Karpas-422 (cell line): ENCODE measurements at regions not wholly inside any gene's neighbourhood (a gene's known extent, or its start where the extent isn't known, plus 50 kb on each side); places are given as distances from the start of the nearest gene placed in this dataset.

Experiments
- DNase-seq: peaks from one replicate; pipeline ENCODE4 v3.0.0-alpha.2; 2015
- H2AFZ ChIP-seq: fragments of 200-600 bp; sonication (generic); 2 replicates; pipeline ENCODE4 v1.6.1; 2014; ENCODE audit warnings: antibody characterized with exemption, low read length, mixed read lengths
- H3K27ac ChIP-seq: fragments of 200-600 bp; sonication (generic); 2 replicates; pipeline ENCODE4 v1.5.1; 2014; ENCODE audit warnings: mild to moderate bottlenecking, low read length, moderate library complexity
- H3K27me3 ChIP-seq: fragments of 200-600 bp; sonication (generic); 2 replicates; pipeline ENCODE4 v1.6.1; 2014; ENCODE audit warnings: low read length, mixed read lengths
- H3K36me3 ChIP-seq: fragments of 200-600 bp; sonication (generic); 2 replicates; pipeline ENCODE4 v1.6.1; 2014; ENCODE audit warnings: low read length, mixed read lengths; ENCODE audit not compliant: insufficient read depth
- H3K4me1 ChIP-seq: fragments of 200-600 bp; sonication (generic); 2 replicates; pipeline ENCODE4 v1.6.1; 2014; ENCODE audit warnings: mild to moderate bottlenecking, low read length, mixed read lengths
- H3K4me2 ChIP-seq: fragments of 200-600 bp; sonication (generic); 2 replicates; pipeline ENCODE4 v1.6.1; 2014; ENCODE audit warnings: low read length, low read depth, mild to moderate bottlenecking; ENCODE audit not compliant: poor library complexity, severe bottlenecking
- H3K4me3 ChIP-seq: fragments of 200-600 bp; sonication (generic); 2 replicates; pipeline ENCODE4 v1.5.1; 2014; ENCODE audit warnings: mild to moderate bottlenecking, antibody characterized with exemption, low read length, mixed read lengths
- H3K79me2 ChIP-seq: fragments of 200-600 bp; sonication (generic); 2 replicates; pipeline ENCODE4 v1.6.1; 2014; ENCODE audit warnings: mild to moderate bottlenecking, low read length, mixed read lengths
- H3K9ac ChIP-seq: fragments of 200-600 bp; sonication (generic); 2 replicates; pipeline ENCODE4 v1.6.0; 2014; ENCODE audit warnings: low read length
- H3K9me2 ChIP-seq: fragments of 200-600 bp; sonication (generic), shearing (Covaris generic); replicated peaks from 2 replicates; pipeline ENCODE4 v1.6.0; 2014; ENCODE audit warnings: mild to moderate bottlenecking, low read length, moderate library complexity; ENCODE audit not compliant: insufficient read depth
- H3K9me3 ChIP-seq: fragments of 300-700, 200-600 bp; sonication (generic); 2 replicates; pipeline ENCODE4 v1.6.1; 2014; ENCODE audit warnings: low read length, mixed read lengths
- H4K20me1 ChIP-seq: fragments of 200-600 bp; sonication (generic); 2 replicates; pipeline ENCODE4 v1.6.1; 2014; ENCODE audit warnings: mild to moderate bottlenecking, antibody characterized with exemption, low read length, low read depth; ENCODE audit not compliant: insufficient read depth

DNA sequence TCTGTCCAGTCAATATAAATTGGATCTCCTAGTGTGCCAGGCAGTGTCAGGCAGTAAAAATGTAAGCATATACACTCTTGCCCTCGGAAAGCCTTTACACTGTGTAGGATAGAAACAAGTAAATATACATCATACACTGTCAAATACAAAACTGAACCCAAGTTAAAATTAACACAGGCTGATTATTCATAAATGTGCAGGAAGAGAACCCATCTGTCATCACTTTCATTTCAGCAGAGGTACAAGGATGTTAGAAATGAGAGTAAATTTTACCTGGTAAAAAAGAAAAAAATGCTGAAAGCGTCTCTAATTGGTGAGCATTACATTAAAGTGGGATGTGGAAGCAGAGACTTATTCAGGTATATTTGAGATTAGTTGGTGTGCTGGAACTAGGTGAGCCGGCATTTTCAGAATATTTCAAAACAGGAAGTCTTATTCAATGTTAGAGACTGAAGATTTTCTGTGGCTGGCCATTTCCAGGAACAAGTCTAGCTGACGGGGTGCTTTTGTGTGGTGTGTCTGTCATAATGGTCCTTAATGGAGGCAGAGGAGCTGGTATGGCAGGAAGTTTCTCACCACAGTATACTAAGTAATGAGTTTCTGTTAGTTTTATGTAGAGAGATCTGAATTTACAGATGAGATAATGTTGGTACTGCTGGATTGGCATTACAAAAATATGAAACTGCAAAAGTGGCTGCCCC is 192.6 kb downstream of the CASP12 start:
- H2AFZ ChIP-seq: peak overlapping the region; percentile 68
- H4K20me1 ChIP-seq: no peaks in the 10 kb centered on the region
- no peak overlapping the region for H3K27ac ChIP-seq
- peak overlapping the region; percentile 4 for H3K9ac ChIP-seq
- H3K4me1 ChIP-seq: peaks cover 7% of the 10 kb centered on the region
- peak overlapping the region; percentile 48 for H3K4me2 ChIP-seq
- no peaks in the 10 kb centered on the region for H3K36me3 ChIP-seq
- no peaks in the 10 kb centered on the region; the same call in 1 of the 2 replicates for H3K9me2 ChIP-seq
- no peaks in the 10 kb centered on the region for H3K9me3 ChIP-seq
- DNase-seq: peak; percentile 77
- no peaks in the 10 kb centered on the region for H3K79me2 ChIP-seq
- H3K4me3 ChIP-seq: peak overlapping the region; percentile 13
- no peaks in the 10 kb centered on the region for H3K27me3 ChIP-seq

DNA sequence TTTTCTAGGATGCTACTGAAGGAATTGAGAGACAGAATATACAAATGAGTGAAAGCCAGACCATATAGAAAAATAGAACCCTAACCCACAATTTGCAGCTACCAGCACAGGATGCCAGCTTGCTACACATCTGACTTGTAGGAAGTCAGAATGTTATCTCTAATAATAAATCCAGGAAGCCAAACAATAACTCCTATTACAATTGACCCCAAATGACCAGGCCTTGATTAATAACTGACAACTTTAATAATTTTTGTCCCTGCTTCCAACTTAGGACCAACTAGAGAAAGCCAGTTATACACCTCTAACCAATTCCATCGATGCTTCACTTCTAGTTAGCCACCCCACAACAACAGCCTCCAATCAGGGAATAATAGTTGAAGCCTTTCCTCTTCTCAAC is 193.4 kb downstream of the CASP12 start:
- H3K9me3 ChIP-seq: no peaks in the 10 kb centered on the region
- H3K4me3 ChIP-seq: no peak overlapping the region
- H3K79me2 ChIP-seq: no peaks in the 10 kb centered on the region
- H3K4me2 ChIP-seq: no peak overlapping the region
- no peak overlapping the region for H3K27ac ChIP-seq
- no peak for DNase-seq
- peak overlapping the region; percentile 68 for H2AFZ ChIP-seq
- H4K20me1 ChIP-seq: no peaks in the 10 kb centered on the region
- H3K9ac ChIP-seq: no peak overlapping the region
- H3K4me1 ChIP-seq: peaks cover 7% of the 10 kb centered on the region
- no peaks in the 10 kb centered on the region; the same call in 1 of the 2 replicates for H3K9me2 ChIP-seq
- no peaks in the 10 kb centered on the region for H3K36me3 ChIP-seq
- H3K27me3 ChIP-seq: no peaks in the 10 kb centered on the region; the same call in 1 of the 2 replicates

DNA sequence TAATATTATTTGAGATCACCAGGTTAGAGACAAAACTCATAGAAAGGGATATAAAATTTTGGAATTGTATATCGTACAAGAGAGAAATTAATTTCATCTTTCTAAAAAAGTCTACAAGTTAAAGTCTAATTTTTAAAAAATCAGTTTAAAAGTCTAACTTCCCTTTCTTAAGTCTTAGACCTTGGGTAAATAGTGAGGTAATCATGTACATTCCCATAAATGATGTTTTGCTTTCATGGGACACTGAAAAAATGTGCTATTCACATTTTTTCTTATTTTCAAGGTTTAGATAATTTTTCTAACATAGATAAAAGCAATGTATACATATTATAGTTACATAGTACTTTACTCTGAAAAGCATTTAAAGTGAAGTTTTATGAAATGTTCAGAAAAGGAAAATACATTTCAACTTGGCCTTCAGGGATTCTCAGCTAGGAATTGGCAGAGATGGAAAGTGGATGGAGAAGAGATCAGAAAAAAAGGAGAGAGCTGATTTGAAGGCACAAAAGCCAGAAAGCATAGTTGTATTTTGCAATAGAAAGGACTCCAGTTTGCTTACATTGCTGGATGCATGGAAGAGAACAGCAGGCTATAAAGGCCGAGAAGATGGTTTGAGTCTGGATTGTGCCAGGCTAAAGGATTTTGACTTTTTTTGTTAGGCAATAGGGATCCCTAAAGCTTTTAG is 194.0 kb downstream of the CASP12 start:
- Histone ChIP-seq H3K4me3 (no peak overlapping the region), H2AFZ (no peak overlapping the region), H3K79me2 (no peaks in the 10 kb centered on the region), H3K9me3 (no peaks in the 10 kb centered on the region), H3K36me3 (no peaks in the 10 kb centered on the region), H3K9me2 (no peaks in the 10 kb centered on the region; the same call in 1 of the 2 replicates), H4K20me1 (no peaks in the 10 kb centered on the region), H3K4me1 (peaks cover 7% of the 10 kb centered on the region), H3K4me2 (no peak overlapping the region), H3K9ac (no peak overlapping the region), H3K27me3 (no peaks in the 10 kb centered on the region; the same call in 1 of the 2 replicates), H3K27ac (no peak overlapping the region)
- no peak for DNase-seq

DNA sequence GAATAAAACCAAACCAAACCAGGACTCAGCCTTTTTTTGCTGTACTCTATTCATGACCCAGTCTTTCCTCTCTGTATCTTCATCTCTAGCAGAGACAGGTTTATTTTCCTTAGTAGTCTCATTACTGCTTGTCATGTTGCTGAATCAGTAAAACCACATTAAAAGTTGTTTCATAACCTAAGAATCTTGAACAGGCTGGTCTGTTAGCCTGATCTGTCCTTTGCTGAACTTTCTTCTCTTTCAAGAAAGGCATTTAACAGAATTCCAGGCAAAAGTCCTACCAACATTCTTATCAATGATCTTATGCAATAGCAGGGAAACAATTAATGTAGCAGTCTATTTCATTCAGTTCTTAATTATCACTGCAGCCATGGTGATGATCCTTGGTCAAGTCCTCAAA is 197.7 kb downstream of the CASP12 start:
- H2AFZ ChIP-seq: no peak overlapping the region
- peaks cover 4% of the 10 kb centered on the region for H3K4me1 ChIP-seq
- no peaks in the 10 kb centered on the region for H4K20me1 ChIP-seq
- no peaks in the 10 kb centered on the region for H3K36me3 ChIP-seq
- H3K4me2 ChIP-seq: no peak overlapping the region
- H3K27me3 ChIP-seq: no peaks in the 10 kb centered on the region; the same call in 1 of the 2 replicates
- no peak overlapping the region for H3K9ac ChIP-seq
- H3K4me3 ChIP-seq: no peak overlapping the region
- H3K27ac ChIP-seq: no peak overlapping the region
- no peaks in the 10 kb centered on the region for H3K79me2 ChIP-seq
- no peaks in the 10 kb centered on the region; the same call in 1 of the 2 replicates for H3K9me2 ChIP-seq
- no peaks in the 10 kb centered on the region for H3K9me3 ChIP-seq
- no peak for DNase-seq

DNA sequence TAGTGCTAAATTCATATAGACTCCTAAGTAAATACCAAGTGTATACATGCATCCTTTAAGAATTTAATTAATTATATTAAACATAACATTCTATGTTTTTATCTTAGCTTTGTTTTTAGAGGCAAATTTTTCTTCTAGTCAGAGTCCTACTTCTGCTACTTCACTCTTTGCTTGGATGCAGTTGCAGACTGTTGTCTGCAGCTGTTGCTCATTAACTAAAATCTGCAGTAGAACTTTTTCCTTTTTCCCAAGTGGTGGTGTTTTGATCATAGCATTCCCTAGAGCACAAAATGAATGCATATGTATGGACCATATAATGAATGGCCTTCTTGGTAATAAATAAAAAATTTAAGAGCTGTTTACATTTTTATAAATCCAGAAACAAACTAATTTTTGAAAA is 198.3 kb downstream of the CASP12 start:
- no peaks in the 10 kb centered on the region for H3K9me3 ChIP-seq
- no peaks in the 10 kb centered on the region for H3K36me3 ChIP-seq
- H3K27me3 ChIP-seq: no peaks in the 10 kb centered on the region; the same call in 1 of the 2 replicates
- no peaks in the 10 kb centered on the region for H3K4me1 ChIP-seq
- no peak for DNase-seq
- no peaks in the 10 kb centered on the region for H4K20me1 ChIP-seq
- no peak overlapping the region for H2AFZ ChIP-seq
- H3K27ac ChIP-seq: no peak overlapping the region
- H3K4me2 ChIP-seq: no peak overlapping the region
- no peaks in the 10 kb centered on the region; the same call in 1 of the 2 replicates for H3K9me2 ChIP-seq
- no peaks in the 10 kb centered on the region for H3K79me2 ChIP-seq
- no peak overlapping the region for H3K9ac ChIP-seq
- H3K4me3 ChIP-seq: no peak overlapping the region

DNA sequence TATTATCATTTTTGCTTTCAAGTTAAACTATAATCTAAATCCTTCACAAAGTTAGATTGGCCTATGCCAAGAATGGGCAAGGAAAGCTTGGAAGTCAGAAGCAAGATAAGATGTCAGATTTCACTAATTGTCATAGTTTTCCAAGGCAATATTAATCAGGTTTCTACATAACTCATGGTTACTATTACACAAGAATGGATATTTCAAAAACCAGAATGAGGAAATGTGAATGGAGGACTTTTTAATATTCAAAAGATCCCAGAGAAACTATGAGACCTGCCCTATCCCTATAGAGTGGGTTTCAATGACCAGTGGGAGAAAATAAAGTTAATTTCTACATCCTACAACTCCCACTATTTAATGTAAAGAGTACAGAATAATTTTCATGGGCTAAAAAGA is 203.2 kb downstream of the CASP12 start:
- Histone ChIP-seq H3K27ac (no peak overlapping the region), H2AFZ (no peak overlapping the region), H3K27me3 (no peaks in the 10 kb centered on the region; the same call in 1 of the 2 replicates), H3K4me3 (no peak overlapping the region), H3K9me3 (no peaks in the 10 kb centered on the region), H3K4me2 (no peak overlapping the region), H3K36me3 (no peaks in the 10 kb centered on the region), H4K20me1 (no peaks in the 10 kb centered on the region), H3K9me2 (no peaks in the 10 kb centered on the region), H3K4me1 (no peaks in the 10 kb centered on the region), H3K79me2 (no peaks in the 10 kb centered on the region), H3K9ac (no peak overlapping the region)
- no peak for DNase-seq

DNA sequence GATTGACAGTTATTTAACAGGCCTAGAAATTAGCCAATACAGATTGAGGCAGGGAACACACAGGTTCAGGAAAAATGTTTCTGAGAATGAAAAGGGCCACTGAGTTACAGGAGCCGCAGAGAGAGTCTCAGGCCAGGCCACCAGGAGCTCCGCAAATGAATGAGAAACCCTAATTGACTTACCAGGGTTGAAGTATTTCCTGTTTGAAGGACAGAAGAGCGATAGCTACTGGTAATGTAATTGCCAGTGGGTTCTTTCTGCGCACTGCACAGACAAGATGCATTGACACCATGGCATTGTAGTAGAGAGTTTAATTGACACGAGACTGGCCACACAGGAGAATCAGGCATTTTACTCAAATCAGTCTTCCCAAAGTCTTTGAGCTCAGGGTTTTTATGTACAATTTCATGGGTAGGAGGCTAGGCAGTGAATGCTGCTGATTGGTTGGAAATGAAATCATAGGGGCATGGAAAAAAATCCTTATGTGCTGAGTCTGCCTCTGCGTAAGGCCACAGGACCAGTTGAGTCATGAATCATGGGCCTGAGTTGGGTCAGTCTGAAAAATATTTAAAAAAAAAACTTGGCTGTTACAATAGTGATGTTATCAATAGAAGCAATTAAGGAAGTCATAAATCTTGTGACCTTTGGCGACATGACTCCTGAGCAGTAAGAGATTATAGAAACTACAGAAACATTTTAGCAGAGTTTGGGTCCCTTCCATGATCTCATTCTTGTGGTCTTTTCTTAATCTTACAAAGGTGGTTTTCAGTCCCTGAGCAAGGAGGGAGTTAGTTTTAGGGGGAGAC is 203.8 kb downstream of the CASP12 start:
- Histone ChIP-seq H3K79me2 (no peaks in the 10 kb centered on the region), H4K20me1 (no peaks in the 10 kb centered on the region), H3K4me1 (no peaks in the 10 kb centered on the region), H3K4me2 (no peak overlapping the region), H3K9me2 (no peaks in the 10 kb centered on the region), H3K27ac (no peak overlapping the region), H3K36me3 (no peaks in the 10 kb centered on the region), H2AFZ (no peak overlapping the region), H3K9me3 (no peaks in the 10 kb centered on the region), H3K4me3 (no peak overlapping the region), H3K9ac (no peak overlapping the region), H3K27me3 (no peaks in the 10 kb centered on the region; the same call in 1 of the 2 replicates)
- DNase-seq: no peak

DNA sequence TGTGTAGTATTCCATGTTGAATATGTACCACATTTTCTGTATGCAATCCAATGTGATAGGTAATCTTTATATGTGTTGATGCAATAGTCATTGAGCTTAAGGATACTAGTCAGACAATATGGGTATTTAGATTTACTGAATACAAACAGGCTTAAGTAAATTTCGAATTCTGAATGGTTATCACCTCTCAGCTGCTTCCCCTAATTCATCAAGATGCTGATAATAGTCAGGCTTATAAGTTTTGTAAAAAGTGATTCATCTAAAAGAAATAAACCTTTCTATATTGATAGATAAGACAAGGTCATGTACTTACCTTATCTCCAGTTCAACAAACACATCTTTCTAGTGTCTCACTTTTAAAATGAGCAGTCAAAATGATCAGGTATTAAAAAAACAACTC is 205.5 kb downstream of the CASP12 start:
- Histone ChIP-seq H4K20me1 (no peaks in the 10 kb centered on the region), H3K9ac (no peak overlapping the region), H2AFZ (no peak overlapping the region), H3K4me1 (no peaks in the 10 kb centered on the region), H3K9me3 (no peaks in the 10 kb centered on the region), H3K79me2 (no peaks in the 10 kb centered on the region), H3K4me3 (no peak overlapping the region), H3K4me2 (no peak overlapping the region), H3K27ac (no peak overlapping the region), H3K36me3 (no peaks in the 10 kb centered on the region), H3K9me2 (no peaks in the 10 kb centered on the region), H3K27me3 (no peaks in the 10 kb centered on the region; the same call in 1 of the 2 replicates)
- DNase-seq: no peak
